Right atrium auricular region (tissue), 2 donors: ENCODE measurements at regions not wholly inside any gene's neighbourhood (a gene's known extent, or its start where the extent isn't known, plus 50 kb on each side); places are given as distances from the start of the nearest gene placed in this dataset.

Source experiments
- DNase-seq: peaks from one replicate; pipeline ENCODE4 v3.0.0-alpha.2; 2019; ENCODE audit warnings: low spot score
- H3K27ac ChIP-seq, 2 donors: fragments of 200-600 bp; sonication (generic); 1 replicate in 1 of 2; 2 replicates in 1 of 2; pipeline ENCODE4 v1.5.1; 2016 to 2019
- H3K27me3 ChIP-seq, 2 donors: fragments of 200-600 bp; sonication (generic); one replicate each; pipeline versions ENCODE4 v1.5.1 to v1.6.0; 2017 to 2019
- H3K36me3 ChIP-seq: fragments of 200-600 bp; sonication (generic); one replicate; pipeline ENCODE4 v1.5.1; 2016
- H3K4me1 ChIP-seq, 2 donors: fragments of 200-600 bp; sonication (generic); one replicate each; pipeline versions ENCODE4 v1.5.1 to v1.6.0; 2017 to 2019
- H3K4me3 ChIP-seq, 2 donors: fragments of 200-600 bp; sonication (generic); 1 replicate in 1 of 2; 2 replicates in 1 of 2; pipeline ENCODE4 v1.5.1; 2017 to 2019; ENCODE audit warnings: mild to moderate bottlenecking in 1 of 2, moderate library complexity in 1 of 2
- H3K9me3 ChIP-seq, 2 donors: fragments of 200-600 bp; sonication (generic); one replicate each; pipeline ENCODE4 v1.5.1; 2019
- CTCF ChIP-seq, 2 donors: fragments of 200-600 bp; sonication (generic); IDR thresholded peaks; one replicate each; pipeline ENCODE4 v1.5.1; 2019; ENCODE audit warnings: antibody characterized with exemption in 2 of 2

GRCh38 chr2:116832148-116832547 lies 982.3 kb upstream of the DDX18 start:
- peaks cover 0 to 18% of the 10 kb centered on the region in 2 donors for H3K9me3 ChIP-seq
- H3K27me3 ChIP-seq: no peaks in the 10 kb centered on the region
- DNase-seq: no peak
- TF ChIP-seq CTCF (IDR thresholded peaks at IDR 0.05): no peak
- H3K4me3 ChIP-seq: no peak overlapping the region
- H3K27ac ChIP-seq: no peak overlapping the region
- H3K36me3 ChIP-seq: no peaks in the 10 kb centered on the region
- H3K4me1 ChIP-seq: no peaks in the 10 kb centered on the region

- Histone ChIP-seq H3K36me3 (no peaks in the 10 kb centered on the region), H3K4me3 (no peak overlapping the region), H3K27me3 (no peaks in the 10 kb centered on the region), H3K9me3 (peaks cover 0 to 11% of the 10 kb centered on the region in 2 donors), H3K4me1 (no peaks in the 10 kb centered on the region), H3K27ac (no peak overlapping the region)
- DNase-seq: no peak
- no peak for TF ChIP-seq CTCF (IDR thresholded peaks at IDR 0.05)
Observed at GRCh38 chr2:116833052-116833451, 981.4 kb upstream of the DDX18 start.

GRCh38 chr2:116842164-116842563 lies 972.3 kb upstream of the DDX18 start:
- no peaks in the 10 kb centered on the region for H3K9me3 ChIP-seq
- H3K4me3 ChIP-seq: no peak overlapping the region
- H3K36me3 ChIP-seq: no peaks in the 10 kb centered on the region
- no peak for TF ChIP-seq CTCF (IDR thresholded peaks at IDR 0.05)
- no peak overlapping the region for H3K27ac ChIP-seq
- H3K4me1 ChIP-seq: no peaks in the 10 kb centered on the region
- no peaks in the 10 kb centered on the region for H3K27me3 ChIP-seq
- no peak for DNase-seq

GRCh38 chr2:116859708-116860107 lies 954.8 kb upstream of the DDX18 start:
- H3K27ac ChIP-seq: no peak overlapping the region
- TF ChIP-seq CTCF (IDR thresholded peaks at IDR 0.05): no peak
- H3K36me3 ChIP-seq: no peaks in the 10 kb centered on the region
- H3K4me1 ChIP-seq: no peaks in the 10 kb centered on the region
- DNase-seq: no peak
- H3K9me3 ChIP-seq: peaks cover 0 to 17% of the 10 kb centered on the region in 2 donors
- H3K27me3 ChIP-seq: no peaks in the 10 kb centered on the region
- H3K4me3 ChIP-seq: no peak overlapping the region

GRCh38 chr2:116874021-116874420 lies 940.5 kb upstream of the DDX18 start:
- no peak for DNase-seq
- H3K4me1 ChIP-seq: no peaks in the 10 kb centered on the region
- no peak for TF ChIP-seq CTCF (IDR thresholded peaks at IDR 0.05)
- H3K27ac ChIP-seq: no peak overlapping the region
- H3K9me3 ChIP-seq: no peaks in the 10 kb centered on the region
- no peak overlapping the region for H3K4me3 ChIP-seq
- H3K36me3 ChIP-seq: no peaks in the 10 kb centered on the region
- no peaks in the 10 kb centered on the region for H3K27me3 ChIP-seq

- DNase-seq: no peak
- no peak for TF ChIP-seq CTCF (IDR thresholded peaks at IDR 0.05)
- H3K9me3 ChIP-seq: no peaks in the 10 kb centered on the region
Observed at GRCh38 chr2:116877274-116877673, 937.2 kb upstream of the DDX18 start.

More at GRCh38 chr2:116877274-116877673, 937.2 kb upstream of the DDX18 start:
- Histone ChIP-seq H3K36me3 (no peaks in the 10 kb centered on the region), H3K4me1 (no peaks in the 10 kb centered on the region), H3K4me3 (no peak overlapping the region), H3K27me3 (no peaks in the 10 kb centered on the region), H3K27ac (no peak overlapping the region)
